Activated CD4-positive, CD25-positive, alpha-beta regulatory T cell treated with anti-CD3 and anti-CD28 coated beads, Interleukin-2, amount 50 U/mL, for 24 hours (primary cell): ENCODE measurements at regions not wholly inside any gene's neighbourhood (a gene's known extent, or its start where the extent isn't known, plus 50 kb on each side); places are given as distances from the start of the nearest gene placed in this dataset.

Experiments used
- ATAC-seq, 2 donors: fragments of 150-1000 bp; cut with Tn5 transposase; one replicate each; pipeline ENCODE4 v1.10.0; 2021; ENCODE audit warnings: mild to moderate bottlenecking in 1 of 2, moderate library complexity in 1 of 2

DNA sequence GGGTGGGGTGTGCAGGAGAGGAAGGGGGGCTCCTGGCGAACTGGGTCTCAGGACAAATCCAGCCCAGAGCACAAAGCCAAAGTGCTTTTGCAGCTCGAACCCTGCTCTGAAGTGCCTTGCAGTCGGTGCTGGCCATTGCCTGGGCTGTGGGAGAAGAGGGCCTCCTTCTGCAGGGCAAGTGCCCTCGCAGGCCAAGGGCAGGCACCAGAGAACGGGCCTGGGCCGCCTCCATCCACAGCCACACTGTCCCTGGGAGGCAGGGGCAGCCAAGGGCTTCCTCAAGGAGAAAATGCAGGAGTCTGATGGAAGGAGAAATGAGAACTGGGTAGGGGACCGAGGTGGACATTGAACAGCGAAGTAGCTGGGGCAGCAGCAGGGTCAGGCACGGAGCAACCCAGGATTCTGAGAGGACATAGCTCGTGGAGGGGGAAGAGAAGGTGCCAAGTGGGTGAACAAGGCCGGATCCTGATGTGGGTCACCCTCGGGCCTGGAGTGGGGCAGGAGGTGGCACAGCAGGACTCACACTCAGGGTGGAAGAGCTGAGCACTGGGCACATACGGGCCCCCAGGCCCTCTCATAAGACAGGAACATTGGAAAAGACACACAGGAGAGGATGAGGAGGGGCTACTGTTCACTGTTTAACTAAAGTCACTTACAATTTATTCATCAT lies 312.8 kb upstream of the SALL3 start:
- ATAC-seq, result no peak

- no peak for ATAC-seq
Observed at GRCh38 chr18:78670778-78671391, 308.7 kb upstream of the SALL3 start.

DNA sequence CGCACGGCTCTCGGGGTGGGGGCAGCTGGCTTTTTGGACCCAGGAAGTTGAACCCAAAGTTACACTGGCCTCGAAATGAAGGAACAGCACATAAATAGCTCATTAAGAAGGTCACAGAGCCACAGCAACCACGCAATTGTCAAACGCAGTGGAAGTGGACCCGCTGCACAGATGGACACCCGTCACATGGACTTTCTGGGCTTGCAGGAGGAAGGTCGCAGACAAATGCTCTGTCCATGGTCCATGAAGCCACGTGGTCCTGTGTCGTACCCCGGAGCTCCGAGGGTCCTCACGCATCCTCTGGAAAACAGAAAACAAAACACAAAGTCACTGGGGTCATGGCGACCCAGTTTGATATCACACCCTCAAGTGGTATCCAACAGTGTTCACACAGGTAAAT lies 308.1 kb upstream of the SALL3 start:
- no peak for ATAC-seq

- ATAC-seq, result no peak
Observed at GRCh38 chr18:78672862-78673446, 306.7 kb upstream of the SALL3 start.

DNA sequence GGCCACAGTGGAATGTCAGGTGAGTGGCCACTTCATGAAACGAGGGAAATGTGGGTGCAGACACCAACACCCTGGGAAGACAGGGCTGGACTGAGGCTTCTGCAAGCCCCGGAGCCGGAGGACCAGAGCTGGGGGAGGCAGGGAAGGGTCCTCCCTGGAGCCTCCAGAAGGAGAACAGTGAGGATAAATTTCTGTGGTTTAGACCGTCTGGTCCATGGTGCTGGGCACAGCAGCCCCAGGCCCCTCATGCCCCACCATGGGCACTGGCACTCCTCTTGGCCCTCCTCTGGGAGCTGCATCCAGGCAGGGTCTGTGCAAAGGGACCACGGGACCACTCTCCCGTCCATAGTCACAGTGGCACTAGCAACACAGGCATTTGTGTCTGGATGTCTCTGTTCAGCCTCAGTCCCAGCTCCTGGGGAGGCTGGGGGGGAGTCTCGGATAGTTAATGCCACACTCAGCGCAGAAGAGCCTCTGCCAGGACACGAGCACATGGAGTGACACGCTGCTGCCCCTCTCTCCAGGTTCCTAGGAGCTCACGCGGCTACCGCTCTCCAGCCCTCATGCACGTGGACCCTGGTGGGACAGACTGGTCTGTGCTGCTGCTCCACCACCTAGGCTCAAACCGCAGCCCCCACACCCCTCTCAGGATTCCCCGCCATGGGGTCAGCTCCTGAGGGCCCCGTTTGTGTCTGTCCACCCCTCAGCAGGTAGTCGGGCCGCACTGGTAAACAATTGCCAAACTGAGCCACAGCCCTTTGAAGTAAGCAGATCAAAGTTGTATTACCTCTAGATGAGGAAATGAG lies 305.9 kb upstream of the SALL3 start:
- ATAC-seq, result no peak

GRCh38 chr18:78675231-78675630 lies 304.4 kb upstream of the SALL3 start:
- ATAC-seq, result no peak

GRCh38 chr18:78676622-78677482 lies 302.8 kb upstream of the SALL3 start:
- ATAC-seq, result no peak

DNA sequence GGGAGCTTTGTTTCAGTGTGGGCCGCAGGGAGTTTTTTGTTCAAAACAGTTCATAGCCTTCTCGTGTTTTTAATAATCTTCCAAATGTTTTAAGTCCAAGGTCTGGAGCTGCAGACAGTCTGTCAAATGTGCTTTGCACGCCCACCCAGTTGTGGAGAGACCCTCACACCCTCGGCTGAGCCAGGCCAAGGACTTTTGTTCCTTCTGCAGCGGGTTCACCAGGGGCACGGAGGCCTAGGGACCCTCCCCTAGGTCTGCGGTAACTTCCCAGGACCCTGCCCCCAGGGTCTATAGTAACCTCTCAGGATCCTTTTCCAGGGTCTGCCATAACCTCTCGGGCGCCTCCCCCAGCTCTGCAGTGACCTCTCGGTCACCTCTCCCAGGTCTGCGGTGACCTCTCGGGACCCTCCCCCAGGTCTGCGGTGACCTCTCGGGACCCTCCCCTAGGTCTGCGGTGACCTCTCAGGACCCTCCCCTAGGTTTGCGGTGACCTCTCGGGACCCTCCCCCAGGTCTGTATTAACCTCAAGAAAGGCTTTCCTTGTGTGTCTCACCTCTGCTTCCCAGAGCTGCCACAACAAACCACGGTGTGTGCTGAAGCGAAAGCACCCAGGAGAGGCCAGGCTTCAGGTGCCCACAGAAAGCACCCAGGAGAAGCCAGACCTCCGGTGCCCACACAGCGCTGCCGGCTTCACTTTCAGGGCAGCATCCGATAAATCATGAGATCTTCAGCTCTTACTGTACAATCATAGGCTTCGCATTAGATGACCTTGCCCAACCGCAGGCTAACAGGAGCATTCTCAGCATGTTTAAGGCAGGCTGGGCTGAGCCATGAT lies 301.9 kb upstream of the SALL3 start:
- no peak for ATAC-seq

DNA sequence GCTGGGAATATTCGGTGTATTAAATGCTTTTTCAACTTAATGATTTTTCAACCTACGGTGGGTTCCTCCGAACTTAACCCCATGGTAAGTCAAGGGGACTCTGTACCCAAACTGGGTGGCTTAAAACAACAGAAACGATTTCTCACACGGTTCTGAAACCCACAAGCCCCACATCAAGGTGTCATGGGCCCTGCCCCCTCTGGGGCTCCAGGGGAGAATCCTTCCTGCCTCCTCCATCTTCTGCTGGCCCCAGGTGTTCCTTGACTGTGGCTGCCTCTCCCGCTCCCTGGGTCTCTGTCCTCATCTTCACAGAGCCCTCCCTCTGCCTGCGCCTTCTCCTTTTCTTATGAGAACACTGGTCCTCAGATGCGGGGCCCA lies 301.3 kb upstream of the SALL3 start:
- no peak for ATAC-seq

DNA sequence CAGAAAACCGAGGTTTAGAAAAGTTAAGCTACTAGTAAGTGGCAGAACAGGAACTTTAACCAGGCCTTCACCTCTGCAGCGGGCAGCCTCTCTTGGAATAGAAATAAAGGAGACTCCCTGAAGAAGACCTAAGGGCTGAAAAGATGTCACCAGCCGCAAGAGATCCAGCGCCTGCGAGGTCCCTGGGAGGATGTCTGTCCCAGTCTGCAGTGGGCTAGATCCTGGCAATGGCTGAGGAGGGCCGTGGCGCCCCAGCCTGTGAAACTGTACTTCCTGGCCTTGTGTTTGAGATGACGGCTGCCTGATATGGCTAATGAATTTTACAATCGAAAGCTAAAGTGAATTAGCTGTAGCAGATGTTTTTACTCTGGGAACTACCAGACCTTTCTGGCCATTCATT lies 300.6 kb upstream of the SALL3 start:
- no peak for ATAC-seq

- no peak for ATAC-seq
Observed at GRCh38 chr18:78679613-78680260, 299.9 kb upstream of the SALL3 start.

GRCh38 chr18:78681396-78681795 lies 298.2 kb upstream of the SALL3 start:
- ATAC-seq, result no peak

- ATAC-seq, result no peak
Observed at GRCh38 chr18:78681934-78682333, 297.7 kb upstream of the SALL3 start.

DNA sequence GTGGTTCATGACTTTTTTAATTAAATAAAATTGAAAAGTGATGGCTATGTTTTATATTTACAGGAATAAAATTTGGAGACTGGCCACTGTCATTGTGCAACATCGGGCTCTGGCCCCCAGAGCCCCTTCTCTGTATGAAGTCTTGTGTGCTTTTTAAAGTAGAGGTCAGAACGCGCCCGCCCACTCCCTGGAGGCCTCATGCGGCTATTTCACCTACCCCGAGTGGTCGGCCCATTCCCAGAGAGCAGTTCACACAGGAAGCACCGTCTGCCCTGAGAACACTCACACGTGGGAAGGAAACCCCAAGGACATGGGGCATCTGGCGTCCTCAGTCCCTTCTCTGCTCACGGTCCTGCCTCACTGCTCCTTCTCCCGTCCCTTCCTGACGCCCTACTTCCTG lies 296.9 kb upstream of the SALL3 start:
- no peak for ATAC-seq

DNA sequence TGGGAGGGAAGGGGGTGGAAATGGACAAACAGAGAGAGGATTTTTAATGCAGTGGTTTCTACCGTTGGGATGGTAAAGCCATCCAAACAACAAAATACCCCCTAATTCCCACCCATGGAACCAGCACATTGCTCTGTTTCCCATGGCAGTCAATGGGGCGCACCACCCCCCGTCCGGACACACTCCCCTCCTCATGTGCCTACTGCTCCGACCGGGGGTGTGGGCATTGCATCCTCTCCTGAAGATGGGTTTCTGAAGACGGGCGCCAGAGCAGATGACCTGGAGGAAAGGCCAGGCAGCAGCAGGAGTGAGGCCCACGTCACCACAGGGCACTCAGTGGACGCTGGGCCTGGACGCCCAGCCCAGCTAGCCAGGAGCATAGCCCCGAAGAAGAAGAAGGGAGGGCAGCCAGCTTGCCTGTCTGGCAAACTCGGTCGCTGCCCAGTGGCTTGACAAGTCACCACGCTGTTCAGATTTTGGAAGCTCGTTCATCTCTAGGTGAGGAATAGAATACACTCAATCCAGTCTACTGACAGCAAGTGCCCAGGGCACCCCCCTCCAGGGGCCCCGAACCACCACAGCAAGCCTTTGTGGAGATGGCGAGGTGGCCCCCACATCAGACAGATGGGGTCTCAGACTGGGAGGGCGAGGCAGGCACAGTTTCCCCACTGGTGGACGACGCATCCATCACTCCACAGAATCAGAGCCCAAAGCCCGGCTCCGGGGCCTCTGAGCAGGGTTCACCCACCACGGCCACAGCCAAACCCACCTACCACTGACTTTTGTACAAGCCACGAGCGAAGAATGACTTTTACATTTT lies 296.2 kb upstream of the SALL3 start:
- ATAC-seq, result no peak

DNA sequence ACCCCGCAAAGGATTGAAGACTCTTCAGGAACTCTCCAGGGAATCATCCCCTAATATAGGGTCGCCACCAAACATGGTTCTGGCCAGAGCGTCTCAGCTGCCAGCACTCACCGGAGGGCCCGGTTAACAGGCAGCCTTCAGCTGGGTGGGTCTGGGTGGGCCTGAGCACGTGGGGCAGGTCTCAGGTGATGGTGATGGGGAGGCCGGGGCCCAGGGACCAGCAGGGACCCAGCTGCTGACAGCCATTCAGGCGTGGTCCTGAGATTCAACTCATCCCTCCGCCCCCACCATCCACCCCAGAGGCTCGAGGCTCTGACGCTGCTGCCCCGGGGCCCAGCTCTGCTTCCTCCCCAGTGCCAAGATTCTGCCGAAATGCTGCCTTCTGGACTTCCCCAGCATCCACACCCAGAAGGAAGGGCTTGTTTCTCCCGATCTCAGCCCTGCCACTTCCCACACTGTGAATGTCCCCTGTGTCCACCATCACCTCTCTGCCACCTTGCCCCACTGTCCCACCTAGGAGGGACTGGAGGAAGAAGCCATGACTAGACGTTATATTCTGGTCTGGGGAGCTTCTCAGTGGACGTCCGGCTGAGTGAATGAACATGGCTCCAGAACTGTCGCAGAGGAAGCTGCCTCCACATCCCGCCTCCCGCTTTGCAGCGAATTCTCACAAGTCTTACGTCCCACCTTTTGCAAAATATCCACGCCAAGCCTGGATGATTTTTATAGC lies 294.2 kb upstream of the SALL3 start:
- ATAC-seq, result no peak

- ATAC-seq, result no peak
Observed at GRCh38 chr18:78685980-78686530, 293.6 kb upstream of the SALL3 start.

GRCh38 chr18:78686976-78687685 lies 292.5 kb upstream of the SALL3 start:
- no peak for ATAC-seq

GRCh38 chr18:78687736-78688135 lies 291.9 kb upstream of the SALL3 start:
- no peak for ATAC-seq
